H1 (cell line): ENCODE measurements at regions not wholly inside any gene's neighbourhood (a gene's known extent, or its start where the extent isn't known, plus 50 kb on each side); places are given as distances from the start of the nearest gene placed in this dataset.

Experiments
- SRF ChIP-seq: IDR thresholded peaks from 2 replicates; pipeline ENCODE4 v1.6.1; 2011; ENCODE audit warnings: mild to moderate bottlenecking, low read depth, low read length, moderate library complexity
- TAF7 ChIP-seq: optimal IDR thresholded peaks from 2 replicates; pipeline ENCODE3; 2011; ENCODE audit warnings: low read depth, mild to moderate bottlenecking, inconsistent platforms, low read length, moderate library complexity, borderline replicate concordance

GRCh38 chr5:4532705-4533080 lies 607.4 kb upstream of the ADAMTS16 start (continued):
- TF ChIP-seq TAF7, result no peak
- no peak for TF ChIP-seq SRF
- TF ChIP-seq, all 59 proteins: peak for 0
